Astrocyte (in vitro differentiated cells and primary cell): ENCODE measurements at regions not wholly inside any gene's neighbourhood (a gene's known extent, or its start where the extent isn't known, plus 50 kb on each side); places are given as distances from the start of the nearest gene placed in this dataset.

ENCODE experiments used
- DNase-seq: peaks from one replicate; pipeline ENCODE4 v3.0.0-alpha.2; 2010; ENCODE audit warnings: low read depth
- FAIRE-seq: peaks from 2 replicates; lab custom pipeline; 2011; peaks lifted over from hg19 to GRCh38; lab: Jason Lieb, UNC
- H2AFZ ChIP-seq: 2 replicates; pipeline ENCODE4 v1.6.0; 2012; ENCODE audit warnings: low read depth, low read length, inconsistent platforms
- H3K27ac ChIP-seq: 2 replicates; pipeline ENCODE4 v1.5.1; 2011; ENCODE audit warnings: low read depth, low read length, inconsistent platforms
- H3K27me3 ChIP-seq: 2 replicates; pipeline ENCODE4 v1.6.0; 2011; ENCODE audit warnings: low read length, inconsistent platforms; ENCODE audit not compliant: insufficient read depth
- H3K36me3 ChIP-seq: 2 replicates; pipeline ENCODE4 v1.5.1; 2011; ENCODE audit warnings: low read length, inconsistent platforms; ENCODE audit not compliant: insufficient read depth
- H3K4me1 ChIP-seq: 2 replicates; pipeline ENCODE4 v1.5.1; 2011; ENCODE audit warnings: low read length, inconsistent platforms; ENCODE audit not compliant: insufficient read depth
- H3K4me2 ChIP-seq: 2 replicates; pipeline ENCODE4 v1.6.0; 2012; ENCODE audit warnings: low read length, inconsistent platforms
- H3K4me3 ChIP-seq: 2 replicates; pipeline ENCODE4 v1.5.1; 2011; ENCODE audit warnings: low read depth, mild to moderate bottlenecking, low read length, inconsistent platforms; ENCODE audit not compliant: insufficient read depth
- H3K79me2 ChIP-seq: 2 replicates; pipeline ENCODE4 v1.6.0; 2012; ENCODE audit warnings: mild to moderate bottlenecking, low read length, inconsistent platforms; ENCODE audit not compliant: insufficient read depth
- H3K9ac ChIP-seq: 2 replicates; pipeline ENCODE4 v1.6.0; 2012; ENCODE audit warnings: mild to moderate bottlenecking, low read length, inconsistent platforms
- H3K9me3 ChIP-seq: 2 replicates; pipeline ENCODE4 v1.5.1; 2012; ENCODE audit warnings: low read depth, mild to moderate bottlenecking, low read length, inconsistent platforms; ENCODE audit not compliant: insufficient read depth
- H4K20me1 ChIP-seq: 2 replicates; pipeline ENCODE4 v1.6.0; 2012; ENCODE audit warnings: low read length, inconsistent platforms; ENCODE audit not compliant: insufficient read depth
- H3K27ac Mint-ChIP-seq: one replicate; pipeline ENCODE4 v1.8.0; 2021; ENCODE audit warnings: mild to moderate bottlenecking, mixed read lengths; ENCODE audit not compliant: unreplicated experiment
- H3K27me3 Mint-ChIP-seq: one replicate; pipeline ENCODE4 v1.8.0; 2021; ENCODE audit warnings: low read depth, mixed read lengths; ENCODE audit not compliant: unreplicated experiment
- H3K36me3 Mint-ChIP-seq: one replicate; pipeline ENCODE4 v1.8.0; 2021; ENCODE audit warnings: low read depth, mixed read lengths; ENCODE audit not compliant: unreplicated experiment
- H3K4me1 Mint-ChIP-seq: one replicate; pipeline ENCODE4 v1.8.0; 2021; ENCODE audit warnings: low read depth, mixed read lengths; ENCODE audit not compliant: unreplicated experiment
- H3K4me3 Mint-ChIP-seq: one replicate; pipeline ENCODE4 v1.8.0; 2021; ENCODE audit warnings: mild to moderate bottlenecking, moderate library complexity, mixed read lengths; ENCODE audit not compliant: unreplicated experiment
- H3K9me3 Mint-ChIP-seq: one replicate; pipeline ENCODE4 v1.8.0; 2021; ENCODE audit warnings: mild to moderate bottlenecking, mixed read lengths; ENCODE audit not compliant: unreplicated experiment
- CTCF ChIP-seq: IDR thresholded peaks from 2 replicates; pipeline ENCODE4 v1.5.1; 2011; ENCODE audit warnings: low read depth, mild to moderate bottlenecking, inconsistent platforms, low read length, moderate library complexity; ENCODE audit not compliant: insufficient read depth
- EZH2 ChIP-seq: IDR thresholded peaks from 2 replicates; pipeline ENCODE4 v1.6.1; 2012; ENCODE audit warnings: mild to moderate bottlenecking, low read length, inconsistent platforms; ENCODE audit not compliant: insufficient read depth

GRCh38 chr2:203656522-203657287, 49.7 kb upstream of the CD28 start:
- Histone ChIP-seq H3K27ac (no peak overlapping the region), H3K4me3 (no peak overlapping the region), H3K9ac (no peak overlapping the region), H3K79me2 (no peaks in the 10 kb centered on the region), H3K4me2 (no peak overlapping the region), H4K20me1 (no peaks in the 10 kb centered on the region), H3K9me3 (no peaks in the 10 kb centered on the region), H3K27me3 (no peaks in the 10 kb centered on the region), H2AFZ (no peak overlapping the region), H3K4me1 (no peaks in the 10 kb centered on the region), H3K36me3 (no peaks in the 10 kb centered on the region)
- Mint-ChIP-seq H3K4me1 (peaks cover 12% of the 10 kb centered on the region), H3K4me3 (no peak overlapping the region), H3K9me3 (peaks cover 2% of the 10 kb centered on the region), H3K27ac (no peak overlapping the region), H3K36me3 (no peaks in the 10 kb centered on the region), H3K27me3 (peaks cover 7% of the 10 kb centered on the region)
- FAIRE-seq: no peak
- TF ChIP-seq EZH2 (no peak), CTCF (no peak)
- DNase-seq: no peak
